A673 (cell line): ENCODE measurements at regions not wholly inside any gene's neighbourhood (a gene's known extent, or its start where the extent isn't known, plus 50 kb on each side); places are given as distances from the start of the nearest gene placed in this dataset.

Experiments
- BruUV-seq: library from RNA; stranded (reverse); fragments of 400-500 nt; replicated peaks from 2 replicates; lab custom pipeline; 2021; lab: Mats Ljungman, UMichigan
- CTCF ChIA-PET: fragments of 300-600 bp; sonication (Branson Sonifier 250); formaldehyde crosslinking; loops from one replicate; lab custom pipeline; 2022; ENCODE audit warnings: antibody characterized with exemption; lab: Charles Lee
- POLR2A ChIA-PET: fragments of 300-600 bp; sonication (Branson Sonifier 250); formaldehyde crosslinking; loops from one replicate; lab custom pipeline; 2022; ENCODE audit warnings: antibody characterized with exemption; ENCODE audit not compliant: low non-redundant PET; lab: Charles Lee
- DNase-seq: peaks from one replicate; pipeline ENCODE4 v3.0.0-alpha.2; 2015; ENCODE audit warnings: low spot score
- H3K27ac ChIP-seq: fragments of 200-600 bp; sonication (generic); 2 replicates; pipeline ENCODE4 v1.5.1; 2016; ENCODE audit warnings: mixed run types, low read depth, mild to moderate bottlenecking, mixed read lengths, antibody characterized with exemption, low read length; ENCODE audit not compliant: poor library complexity, severe bottlenecking
- H3K27me3 ChIP-seq: fragments of 200-600 bp; sonication (generic); replicated peaks from 2 replicates; pipeline ENCODE4 v1.6.1; 2017; ENCODE audit warnings: mixed run types, low read depth, mild to moderate bottlenecking, mixed read lengths, antibody characterized with exemption, low read length; ENCODE audit not compliant: insufficient read depth, poor library complexity
- H3K36me3 ChIP-seq: fragments of 200-600 bp; sonication (generic); 2 replicates; pipeline ENCODE4 v1.6.1; 2016; ENCODE audit warnings: mixed run types, mild to moderate bottlenecking, mixed read lengths, antibody characterized with exemption, low read length; ENCODE audit not compliant: insufficient read depth, poor library complexity, severe bottlenecking
- H3K4me1 ChIP-seq: fragments of 200-600 bp; sonication (generic); 2 replicates; pipeline ENCODE4 v1.6.1; 2017; ENCODE audit warnings: mixed run types, mild to moderate bottlenecking, mixed read lengths, antibody characterized with exemption, low read length; ENCODE audit not compliant: insufficient read depth, poor library complexity, severe bottlenecking
- H3K4me3 ChIP-seq: fragments of 200-600 bp; sonication (generic); 2 replicates; pipeline ENCODE4 v1.5.1; 2016; ENCODE audit warnings: low read depth, mixed run types, mild to moderate bottlenecking, mixed read lengths, low read length; ENCODE audit not compliant: poor library complexity, severe bottlenecking
- H3K9me3 ChIP-seq: fragments of 200-600 bp; sonication (generic); 2 replicates; pipeline ENCODE4 v1.6.1; 2016; ENCODE audit warnings: mixed run types, low read depth, mild to moderate bottlenecking, mixed read lengths, antibody characterized with exemption, low read length; ENCODE audit not compliant: poor library complexity, severe bottlenecking
- CTCF ChIP-seq: fragments of 300-800, 200-600 bp; sonication (generic); conservative IDR thresholded peaks from 2 replicates; pipeline ENCODE4 v1.5.1; 2017; ENCODE audit warnings: low read depth, mild to moderate bottlenecking, antibody characterized with exemption, low read length, moderate library complexity, mixed read lengths
- EZH2 ChIP-seq: fragments of 200-600 bp; sonication (generic); IDR thresholded peaks from 2 replicates; pipeline ENCODE4 v1.6.1; 2017; ENCODE audit warnings: borderline replicate concordance, low read depth, mild to moderate bottlenecking, mixed read lengths, antibody characterized with exemption, low read length; ENCODE audit not compliant: poor library complexity, severe bottlenecking
- intact Hi-C: fragments of 100-400 bp; cut with micrococcal nuclease; formaldehyde crosslinking; loops from one replicate; pipeline ENCODE4 v1.10.0; 2022; ENCODE audit not compliant: unreplicated experiment

DNA sequence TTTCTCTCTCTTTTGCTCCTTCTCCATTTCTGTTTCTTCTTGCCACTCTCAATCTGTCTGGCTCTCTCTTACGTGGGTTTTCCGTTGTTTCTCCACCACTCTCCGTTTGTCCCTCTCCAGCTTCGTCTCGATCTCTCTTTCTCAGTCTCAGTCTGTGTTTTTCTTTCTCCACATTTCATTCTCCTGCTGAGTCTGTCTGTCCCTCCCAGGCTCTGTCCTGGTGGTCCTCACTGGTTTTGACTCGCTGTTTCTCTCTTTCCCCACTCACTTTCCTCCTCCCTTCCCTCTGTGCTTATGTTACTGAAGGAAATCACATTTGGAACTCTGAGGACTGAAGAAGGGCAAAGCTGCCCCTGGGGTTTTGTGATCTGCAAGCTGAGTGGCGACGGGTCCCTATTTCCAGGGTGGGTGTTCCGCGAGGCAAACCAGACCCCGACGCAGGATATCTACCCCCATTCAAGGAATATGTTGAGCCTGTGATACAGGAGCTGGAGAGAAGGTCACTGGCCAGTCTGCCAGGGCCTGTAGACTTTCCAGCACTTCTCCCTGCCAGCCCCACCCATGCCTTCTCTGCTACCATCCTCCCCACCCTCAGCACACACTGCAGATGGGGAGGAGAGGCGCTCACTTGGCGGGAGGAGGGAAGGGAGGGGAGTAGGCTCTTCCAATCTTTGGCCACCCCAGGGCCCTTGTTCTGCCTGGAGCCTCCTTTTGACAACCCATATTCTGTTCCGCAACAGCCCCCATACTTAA lies 102.7 kb upstream of the MAP1LC3B2 start:
- Histone ChIP-seq H3K9me3 (no peaks in the 10 kb centered on the region), H3K4me1 (peaks cover 18% of the 10 kb centered on the region), H3K27ac (no peak overlapping the region), H3K36me3 (no peaks in the 10 kb centered on the region), H3K4me3 (no peak overlapping the region), H3K27me3 (no peaks in the 10 kb centered on the region)
- no TSS peak for BruUV-seq
- TF ChIP-seq EZH2 = no peak
- TF ChIP-seq CTCF = no peak
- intact Hi-C loops = no loop called here
- DNase-seq = no peak
- CTCF ChIA-PET = no interaction called here
- POLR2A ChIA-PET = no interaction called here

- DNase-seq = no peak
- H3K36me3 ChIP-seq = no peaks in the 10 kb centered on the region
- H3K27ac ChIP-seq = no peak overlapping the region
- BruUV-seq = no TSS peak
- ChIA-PET CTCF (no interaction called here), POLR2A (no interaction called here)
- H3K27me3 ChIP-seq = no peaks in the 10 kb centered on the region
- intact Hi-C loops = no loop called here
- H3K4me3 ChIP-seq = no peak overlapping the region
- TF ChIP-seq CTCF (no peak), EZH2 (no peak)
- no peaks in the 10 kb centered on the region for H3K9me3 ChIP-seq
- H3K4me1 ChIP-seq = peaks cover 18% of the 10 kb centered on the region
Observed at GRCh38 chr12:116458492-116458891, 100.7 kb upstream of the MAP1LC3B2 start.

- Histone ChIP-seq H3K36me3 (no peaks in the 10 kb centered on the region), H3K4me1 (peaks cover 18% of the 10 kb centered on the region), H3K27ac (no peak overlapping the region), H3K9me3 (no peaks in the 10 kb centered on the region), H3K4me3 (no peak overlapping the region), H3K27me3 (no peaks in the 10 kb centered on the region)
- ChIA-PET CTCF (no interaction called here), POLR2A (no interaction called here)
- intact Hi-C loops = no loop called here
- no peak for DNase-seq
- no TSS peak for BruUV-seq
- TF ChIP-seq CTCF (no peak), EZH2 (no peak)
Observed at GRCh38 chr12:116459011-116459875, 99.9 kb upstream of the MAP1LC3B2 start.
